IMR-90 (cell line): ENCODE measurements at regions not wholly inside any gene's neighbourhood (a gene's known extent, or its start where the extent isn't known, plus 50 kb on each side); places are given as distances from the start of the nearest gene placed in this dataset.

Experiments
- ATAC-seq: fragments of 200-7000 bp; cut with Tn5 transposase; 2 replicates; pipeline ENCODE4 v1.9.1; 2020; ENCODE audit warnings: low read depth, mild to moderate bottlenecking, moderate library complexity
- BruUV-seq: library from RNA; stranded (reverse); fragments of 400-500 nt; replicated peaks from 2 replicates; lab custom pipeline; 2021; lab: Mats Ljungman, UMichigan
- CTCF ChIA-PET: fragments of 300-600 bp; formaldehyde crosslinking; extraction: SDS; loops from one replicate; lab custom pipeline; 2021; ENCODE audit warnings: antibody characterized with exemption; lab: Yijun Ruan, JAX
- POLR2A ChIA-PET: fragments of 300-600 bp; sonication (Branson Sonifier 250); formaldehyde crosslinking; loops from one replicate; lab custom pipeline; 2022; ENCODE audit warnings: antibody characterized with exemption; ENCODE audit not compliant: unreplicated experiment; lab: Charles Lee
- DNase-seq: peaks from one replicate; pipeline ENCODE4 v3.0.0; 2013
- H2AFZ ChIP-seq: replicated peaks from 2 replicates; pipeline ENCODE3; 2013; ENCODE audit warnings: low read length, mild to moderate bottlenecking; ENCODE audit not compliant: poor library complexity
- H2AK5ac ChIP-seq: 2 replicates; pipeline ENCODE4 v1.6.1; 2013; ENCODE audit warnings: low read depth, low read length, inconsistent platforms
- H2AK9ac ChIP-seq: replicated peaks from 2 replicates; pipeline ENCODE3; 2013; ENCODE audit warnings: mild to moderate bottlenecking, low read depth, low read length, moderate library complexity; ENCODE audit not compliant: poor library complexity
- H2BK120ac ChIP-seq: 2 replicates; pipeline ENCODE4 v1.6.1; 2013; ENCODE audit warnings: low read depth, low read length, inconsistent platforms
- H2BK15ac ChIP-seq: 3 replicates; pipeline ENCODE4 v1.6.1; 2013; ENCODE audit warnings: low read depth, low read length, inconsistent platforms
- H2BK20ac ChIP-seq: 2 replicates; pipeline ENCODE4 v1.6.1; 2013; ENCODE audit warnings: low read depth, mild to moderate bottlenecking, inconsistent platforms, low read length, moderate library complexity
- H2BK5ac ChIP-seq: 2 replicates; pipeline ENCODE4 v1.6.1; 2013; ENCODE audit warnings: mild to moderate bottlenecking, low read depth, low read length, inconsistent platforms; ENCODE audit not compliant: poor library complexity, severe bottlenecking
- H3K14ac ChIP-seq: replicated peaks from 2 replicates; pipeline ENCODE4 v1.6.1; 2013; ENCODE audit warnings: low read depth, low read length, inconsistent platforms
- H3K18ac ChIP-seq: 2 replicates; pipeline ENCODE4 v1.6.1; 2013; ENCODE audit warnings: low read depth, low read length, control low read depth
- H3K23ac ChIP-seq: 2 replicates; pipeline ENCODE4 v1.6.1; 2013; ENCODE audit warnings: low read depth, low read length, inconsistent platforms
- H3K27ac ChIP-seq: 2 replicates; pipeline ENCODE4 v1.5.1; 2013; ENCODE audit warnings: mild to moderate bottlenecking, control low read depth, low read length; ENCODE audit not compliant: insufficient read depth
- H3K27me3 ChIP-seq: 2 replicates; pipeline ENCODE4 v1.6.1; 2013; ENCODE audit warnings: low read length; ENCODE audit not compliant: control insufficient read depth, insufficient read depth
- H3K36me3 ChIP-seq: 2 replicates; pipeline ENCODE4 v1.6.1; 2013; ENCODE audit warnings: low read length, mixed read lengths; ENCODE audit not compliant: control insufficient read depth, insufficient read depth
- H3K4ac ChIP-seq: 2 replicates; pipeline ENCODE4 v1.6.1; 2013; ENCODE audit warnings: low read depth, low read length, inconsistent platforms
- H3K4me1 ChIP-seq: 2 replicates; pipeline ENCODE4 v1.6.1; 2013; ENCODE audit warnings: low read length, mixed read lengths; ENCODE audit not compliant: control insufficient read depth, insufficient read depth
- H3K4me2 ChIP-seq: 2 replicates; pipeline ENCODE4 v1.6.1; 2013; ENCODE audit warnings: low read depth, mild to moderate bottlenecking, control low read depth, low read length, moderate library complexity
- H3K4me3 ChIP-seq: 2 replicates; pipeline ENCODE4 v1.5.1; 2013; ENCODE audit warnings: low read depth, mild to moderate bottlenecking, control low read depth, low read length, moderate library complexity; ENCODE audit not compliant: insufficient read depth
- H3K56ac ChIP-seq: 2 replicates; pipeline ENCODE4 v1.6.1; 2013; ENCODE audit warnings: low read length, inconsistent platforms; ENCODE audit not compliant: insufficient read depth; ENCODE audit errors: extremely low read depth
- H3K79me1 ChIP-seq, 2 experiments: 2 replicates each; pipeline ENCODE4 v1.6.1; 2013; ENCODE audit warnings: low read length in 2 of 2, inconsistent platforms in 1 of 2, low read depth in 1 of 2
- H3K9ac ChIP-seq: 2 replicates; pipeline ENCODE4 v1.6.1; 2013; ENCODE audit warnings: low read depth, low read length, control low read depth
- H3K9me1 ChIP-seq: 2 replicates; pipeline ENCODE4 v1.6.1; 2013; ENCODE audit warnings: low read length, inconsistent platforms; ENCODE audit not compliant: insufficient read depth
- H3K9me3 ChIP-seq: 2 replicates; pipeline ENCODE4 v1.6.1; 2013; ENCODE audit warnings: low read length; ENCODE audit not compliant: control insufficient read depth, insufficient read depth
- H4K20me1 ChIP-seq: 2 replicates; pipeline ENCODE4 v1.6.1; 2013; ENCODE audit warnings: low read length, inconsistent platforms; ENCODE audit not compliant: insufficient read depth
- H4K5ac ChIP-seq: 2 replicates; pipeline ENCODE4 v1.6.1; 2013; ENCODE audit warnings: mild to moderate bottlenecking, low read depth, low read length, control low read depth
- H4K8ac ChIP-seq, 2 experiments: 2 replicates each; pipeline ENCODE4 v1.6.1; 2013; ENCODE audit warnings: low read depth in 2 of 2, low read length in 2 of 2, control low read depth in 1 of 2, inconsistent platforms in 1 of 2
- H4K91ac ChIP-seq: 2 replicates; pipeline ENCODE4 v1.6.1; 2013; ENCODE audit warnings: low read depth, low read length, inconsistent platforms; ENCODE audit not compliant: insufficient read depth
- BHLHE40 ChIP-seq: fragments of 150-350 bp; IDR thresholded peaks from 2 replicates; pipeline ENCODE4 v1.6.1; 2016; ENCODE audit warnings: mild to moderate bottlenecking, low read depth, low read length
- CEBPB ChIP-seq: IDR thresholded peaks from 2 replicates; pipeline ENCODE4 v1.6.1; 2012; ENCODE audit warnings: low read depth, low read length, improper control_type of control experiment
- CTCF ChIP-seq: conservative IDR thresholded peaks from 2 replicates; pipeline ENCODE4 v1.5.1; 2012; ENCODE audit warnings: mild to moderate bottlenecking, low read depth, low read length, improper control_type of control experiment
- ELK1 ChIP-seq: fragments of 150-350 bp; IDR thresholded peaks from 2 replicates; pipeline ENCODE4 v1.6.1; 2016; ENCODE audit warnings: low read depth, mild to moderate bottlenecking, low read length, moderate library complexity, borderline replicate concordance
- FOS ChIP-seq: fragments of 150-350 bp; IDR thresholded peaks from 2 replicates; pipeline ENCODE4 v1.6.1; 2016; ENCODE audit warnings: low read depth, low read length
- MAFK ChIP-seq: IDR thresholded peaks from 2 replicates; pipeline ENCODE4 v1.6.1; 2012; ENCODE audit warnings: low read depth, low read length, improper control_type of control experiment
- MAZ ChIP-seq: IDR thresholded peaks from 2 replicates; pipeline ENCODE4 v1.6.1; 2012; ENCODE audit warnings: low read depth, mild to moderate bottlenecking, low read length, improper control_type of control experiment, moderate library complexity, borderline replicate concordance
- MXI1 ChIP-seq: IDR thresholded peaks from 2 replicates; pipeline ENCODE4 v1.6.1; 2012; ENCODE audit warnings: low read depth, mild to moderate bottlenecking, low read length, moderate library complexity, borderline replicate concordance
- NFE2L2 ChIP-seq: fragments of 150-350 bp; IDR thresholded peaks from 2 replicates; pipeline ENCODE4 v1.6.1; 2016; ENCODE audit warnings: low read depth, mild to moderate bottlenecking, low read length
- POLR2A ChIP-seq: IDR thresholded peaks from 2 replicates; pipeline ENCODE4 v1.6.1; 2012; ENCODE audit warnings: mild to moderate bottlenecking, low read depth, low read length
- RCOR1 ChIP-seq: IDR thresholded peaks from 2 replicates; pipeline ENCODE4 v1.6.1; 2012; ENCODE audit warnings: mild to moderate bottlenecking, low read length, improper control_type of control experiment; ENCODE audit not compliant: insufficient replicate concordance
- RFX5 ChIP-seq: IDR thresholded peaks from 2 replicates; pipeline ENCODE4 v1.8.0; 2012; ENCODE audit warnings: low read depth, mild to moderate bottlenecking, low read length, moderate library complexity
- SMC3 ChIP-seq: fragments of 150-350 bp; IDR thresholded peaks from 2 replicates; pipeline ENCODE4 v1.6.1; 2016; ENCODE audit warnings: low read depth, mild to moderate bottlenecking, antibody characterized with exemption, low read length, moderate library complexity
- USF2 ChIP-seq: fragments of 150-350 bp; IDR thresholded peaks from 2 replicates; pipeline ENCODE4 v1.6.1; 2017; ENCODE audit warnings: mild to moderate bottlenecking, antibody characterized with exemption, low read length, low read depth
- WGBS, 2 experiments: methylation state at CpG; one replicate each; pipeline versions ENCODE4 v1.1.5 to v1.1.7; 2013; ENCODE audit warnings: missing lambda C conversion rate in 2 of 2; ENCODE audit not compliant: insufficient read length in 1 of 2; ENCODE audit errors: extremely low coverage in 2 of 2; 5-methylcytosine and 5-hydroxymethylcytosine counted together
- dilution Hi-C: fragments of 300-500 bp; cut with HindIII; formaldehyde crosslinking; loops from one replicate; pipeline ENCODE4 v1.14.3; 2018; ENCODE audit warnings: low sequenced_read_pairs; ENCODE audit not compliant: unreplicated experiment
- in situ Hi-C: fragments of 300-500 bp; cut with MboI; formaldehyde crosslinking; loops from 3 replicates; pipeline ENCODE4 v1.14.3; 2019; ENCODE audit warnings: low sequenced_read_pairs, inconsistent platforms, mixed read lengths
- intact Hi-C: fragments of 100-400 bp; cut with micrococcal nuclease; formaldehyde crosslinking; loops from 2 replicates; pipeline ENCODE4 v1.10.0; 2022

- Histone ChIP-seq H2BK15ac (no peak overlapping the region), H4K5ac (no peak overlapping the region), H2AK9ac (no peak overlapping the region), H2BK5ac (no peak overlapping the region), H3K4ac (no peak overlapping the region), H2AFZ (no peak overlapping the region), H3K9me1 (no peaks in the 10 kb centered on the region), H3K4me1 (no peaks in the 10 kb centered on the region), H3K18ac (no peak overlapping the region), H3K27me3 (no peaks in the 10 kb centered on the region), H3K14ac (no peak overlapping the region), H3K36me3 (no peaks in the 10 kb centered on the region), H3K27ac (no peak overlapping the region), H3K56ac (no peak overlapping the region), H3K4me2 (no peak overlapping the region), H4K20me1 (no peaks in the 10 kb centered on the region), H3K79me1 (no peaks in the 10 kb centered on the region), H3K9me3 (no peaks in the 10 kb centered on the region), H2BK120ac (no peak overlapping the region), H4K91ac (no peak overlapping the region), H3K9ac (no peak overlapping the region), H2AK5ac (no peak overlapping the region), H4K8ac (no peak overlapping the region), H3K23ac (no peak overlapping the region), H2BK20ac (no peak overlapping the region), H3K4me3 (no peak overlapping the region)
- DNase-seq (no peak), ATAC-seq (no peak)
- in situ Hi-C loops, result no loop called here
- ChIA-PET CTCF (no interaction called here), POLR2A (no interaction called here)
- intact Hi-C loops, result no loop called here
- no TSS peak for BruUV-seq
- dilution Hi-C loops, result no loop called here
- TF ChIP-seq MAZ, result no peak
- no peak for TF ChIP-seq CTCF
- no peak for TF ChIP-seq BHLHE40
- no peak for TF ChIP-seq RFX5
- no peak for TF ChIP-seq ELK1
- no peak for TF ChIP-seq POLR2A
- no peak for TF ChIP-seq SMC3
- no peak for TF ChIP-seq MAFK
- TF ChIP-seq USF2, result no peak
- no peak for TF ChIP-seq CEBPB
- TF ChIP-seq RCOR1, result no peak
- no peak for TF ChIP-seq FOS
- no peak for TF ChIP-seq MXI1
- no peak for TF ChIP-seq NFE2L2
- no CpG with 5 or more reads among the region's 1 CpG for WGBS, 2 experiments
These were observed 265.0 kb downstream of the MMUT start for GRCh38 chr6:49198015-49198414.
